ENCODE measurements at regions not wholly inside any gene's neighbourhood (a gene's known extent, or its start where the extent isn't known, plus 50 kb on each side); places are given as distances from the start of the nearest gene placed in this dataset.
A peak's percentile ranks its signal among the peaks of the same experiment; 100 is the strongest.

DNA sequence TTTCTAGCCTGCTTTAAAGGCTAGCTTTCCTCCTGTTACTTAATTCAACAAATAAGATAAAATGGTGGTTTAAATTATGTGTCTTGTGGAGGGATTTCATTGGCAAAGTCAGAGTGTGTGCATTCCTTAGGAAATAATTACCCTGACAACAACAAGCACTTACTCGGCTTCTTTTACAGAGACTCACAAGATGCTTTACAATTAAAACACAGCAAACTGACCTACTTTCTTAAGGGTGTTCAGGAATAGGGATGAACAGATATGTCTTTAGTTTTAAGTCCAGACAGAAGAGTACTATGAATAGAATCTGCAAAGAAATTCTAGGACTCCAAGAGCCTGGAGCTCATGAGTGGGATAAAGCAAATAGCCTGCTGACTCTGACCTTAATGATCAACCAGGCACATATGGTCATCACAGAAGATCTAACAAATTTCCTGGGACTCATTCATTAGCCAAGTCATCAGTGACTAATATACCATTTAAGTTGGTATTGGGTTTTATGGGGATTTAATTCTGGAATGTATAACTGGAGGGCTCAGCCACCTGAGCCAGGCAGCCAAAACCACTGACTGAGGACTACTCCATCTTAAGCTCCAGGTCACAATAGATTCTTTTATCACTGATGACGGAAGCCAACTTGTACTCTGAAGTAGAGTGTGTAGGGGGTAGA is 161.8 kb upstream of the RIMS1 start:
- Histone ChIP-seq H2BK120ac (ENCODE audit: low read depth, low read length, poor library complexity, severe bottlenecking) (no peak overlapping the region), H2AK5ac (ENCODE audit: insufficient read length, low read length) (no peak overlapping the region), H3K4me2 (ENCODE audit: insufficient read depth, insufficient read length, low read length) (no peak overlapping the region), H3K9ac (ENCODE audit: extremely low read depth, insufficient read length, low read length) (no peak overlapping the region), H3K23ac (ENCODE audit: insufficient read length, low read depth, low read length) (no peak overlapping the region), H3K27me3 (ENCODE audit: insufficient read depth, low read length) (no peaks in the 10 kb centered on the region), H3K56ac (ENCODE audit: insufficient read length, low read depth, low read length) (no peak overlapping the region), H3K27ac (ENCODE audit: insufficient read length, low read depth, low read length) (no peak overlapping the region), H2AFZ (ENCODE audit: low read length) (no peak overlapping the region), H3K4ac (ENCODE audit: low read depth, low read length) (no peak overlapping the region), H3K14ac (ENCODE audit: insufficient read depth, low read length) (no peak overlapping the region), H2BK20ac (ENCODE audit: low read depth, low read length, poor library complexity, severe bottlenecking) (no peak overlapping the region), H4K8ac (replicated peaks; ENCODE audit: insufficient read length, low read depth, low read length) (no peak overlapping the region), H4K5ac (ENCODE audit: insufficient read length, low read depth, low read length) (no peak overlapping the region), H3T11ph (ENCODE audit: low read length) (no peak overlapping the region), H3K79me2 (ENCODE audit: insufficient read depth, low read length) (no peaks in the 10 kb centered on the region), H2BK12ac (ENCODE audit: insufficient read length, low read depth, low read length) (no peak overlapping the region), H3K23me2 (ENCODE audit: insufficient read length, low read depth, low read length, poor library complexity, severe bottlenecking) (no peaks in the 10 kb centered on the region), H2BK5ac (ENCODE audit: insufficient read length, low read length) (no peak overlapping the region), H4K20me1 (ENCODE audit: control insufficient read depth, insufficient read depth, insufficient read length) (no peaks in the 10 kb centered on the region), H4K91ac (ENCODE audit: insufficient read length, low read depth, low read length) (no peak overlapping the region), H2BK15ac (ENCODE audit: low read depth, low read length) (no peak overlapping the region), H3K18ac (ENCODE audit: insufficient read length, low read depth, low read length) (no peak overlapping the region), H3K9me3 (ENCODE audit: control insufficient read depth, low read depth, low read length) (no peaks in the 10 kb centered on the region), H3K79me1 (ENCODE audit: insufficient read depth, low read depth, low read length, poor library complexity, severe bottlenecking) (no peaks in the 10 kb centered on the region), H3K4me1 (ENCODE audit: insufficient read depth, low read length) (no peaks in the 10 kb centered on the region)
- Mint-ChIP-seq H3K27me3 (ENCODE audit: low read depth) (no peaks in the 10 kb centered on the region; the same call in 1 of the 2 replicates), H3K4me3 (no peak overlapping the region), H3K9me3 (no peaks in the 10 kb centered on the region), H3K36me3 (ENCODE audit: insufficient read depth in 1 of 3, low read depth in 3 of 3) (no peaks in the 10 kb centered on the region), H3K27ac (peak overlapping the region in 1 of 3 experiments; percentile 65; a peak in 1 of 7 replicates), H3K4me1 (no peaks in the 10 kb centered on the region)
- no CpG with 5 or more reads among the region's 2 CpGs for WGBS (ENCODE audit: extremely low coverage, insufficient read length, low lambda C conversion rate)
- no peak for DNase-seq
- TF ChIP-seq, protein P1, sequence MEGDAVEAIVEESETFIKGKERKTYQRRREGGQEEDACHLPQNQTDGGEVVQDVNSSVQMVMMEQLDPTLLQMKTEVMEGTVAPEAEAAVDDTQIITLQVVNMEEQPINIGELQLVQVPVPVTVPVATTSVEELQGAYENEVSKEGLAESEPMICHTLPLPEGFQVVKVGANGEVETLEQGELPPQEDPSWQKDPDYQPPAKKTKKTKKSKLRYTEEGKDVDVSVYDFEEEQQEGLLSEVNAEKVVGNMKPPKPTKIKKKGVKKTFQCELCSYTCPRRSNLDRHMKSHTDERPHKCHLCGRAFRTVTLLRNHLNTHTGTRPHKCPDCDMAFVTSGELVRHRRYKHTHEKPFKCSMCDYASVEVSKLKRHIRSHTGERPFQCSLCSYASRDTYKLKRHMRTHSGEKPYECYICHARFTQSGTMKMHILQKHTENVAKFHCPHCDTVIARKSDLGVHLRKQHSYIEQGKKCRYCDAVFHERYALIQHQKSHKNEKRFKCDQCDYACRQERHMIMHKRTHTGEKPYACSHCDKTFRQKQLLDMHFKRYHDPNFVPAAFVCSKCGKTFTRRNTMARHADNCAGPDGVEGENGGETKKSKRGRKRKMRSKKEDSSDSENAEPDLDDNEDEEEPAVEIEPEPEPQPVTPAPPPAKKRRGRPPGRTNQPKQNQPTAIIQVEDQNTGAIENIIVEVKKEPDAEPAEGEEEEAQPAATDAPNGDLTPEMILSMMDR (conservative IDR thresholded peaks at IDR 0.05), result no peak
